SJSA1 (cell line): ENCODE measurements at regions not wholly inside any gene's neighbourhood (a gene's known extent, or its start where the extent isn't known, plus 50 kb on each side); places are given as distances from the start of the nearest gene placed in this dataset.

ENCODE experiments used
- DNase-seq, 2 experiments: peaks; one replicate each; pipeline ENCODE4 v3.0.0-alpha.2; 2015 to 2020; ENCODE audit warnings: low spot score in 2 of 2, low read depth in 1 of 2
- H3K27ac ChIP-seq: fragments of 250-450 bp; sonication (Bioruptor Pico); 2 replicates; pipeline ENCODE4 v1.5.1; 2020; ENCODE audit warnings: mild to moderate bottlenecking, moderate library complexity
- H3K27me3 ChIP-seq: fragments of 250-450 bp; sonication (Bioruptor Pico); replicated peaks from 2 replicates; pipeline ENCODE4 v1.5.1; 2020; ENCODE audit warnings: mild to moderate bottlenecking, moderate library complexity
- H3K36me3 ChIP-seq: fragments of 250-450 bp; sonication (Bioruptor Pico); 2 replicates; pipeline ENCODE4 v1.5.1; 2020; ENCODE audit warnings: mild to moderate bottlenecking
- H3K4me1 ChIP-seq: fragments of 250-450 bp; sonication (Bioruptor Pico); replicated peaks from 2 replicates; pipeline ENCODE4 v1.6.1; 2021; ENCODE audit warnings: mild to moderate bottlenecking
- H3K4me3 ChIP-seq: fragments of 250-450 bp; sonication (Bioruptor Pico); 2 replicates; pipeline ENCODE4 v1.5.1; 2020; ENCODE audit warnings: mild to moderate bottlenecking
- H3K9me3 ChIP-seq: fragments of 250-450 bp; sonication (Bioruptor Pico); replicated peaks from 2 replicates; pipeline ENCODE4 v1.5.1; 2020; ENCODE audit warnings: mild to moderate bottlenecking

GRCh38 chr22:48781868-48782267, 1045.8 kb downstream of the BRD1 start:
- Histone ChIP-seq H3K4me1 (no peaks in the 10 kb centered on the region), H3K4me3 (no peak overlapping the region), H3K9me3 (peaks cover 18% of the 10 kb centered on the region), H3K27me3 (no peaks in the 10 kb centered on the region), H3K36me3 (no peaks in the 10 kb centered on the region), H3K27ac (no peak overlapping the region)
- peak in 1 of 2 experiments; percentile 34 for DNase-seq

- peak in 1 of 2 experiments; percentile 28 for DNase-seq
- Histone ChIP-seq H3K9me3 (peaks cover 21% of the 10 kb centered on the region), H3K4me1 (no peaks in the 10 kb centered on the region), H3K27me3 (no peaks in the 10 kb centered on the region), H3K36me3 (no peaks in the 10 kb centered on the region), H3K4me3 (no peak overlapping the region), H3K27ac (no peak overlapping the region)
Observed at GRCh38 chr22:48781391-48781790, 1046.3 kb downstream of the BRD1 start.

DNA sequence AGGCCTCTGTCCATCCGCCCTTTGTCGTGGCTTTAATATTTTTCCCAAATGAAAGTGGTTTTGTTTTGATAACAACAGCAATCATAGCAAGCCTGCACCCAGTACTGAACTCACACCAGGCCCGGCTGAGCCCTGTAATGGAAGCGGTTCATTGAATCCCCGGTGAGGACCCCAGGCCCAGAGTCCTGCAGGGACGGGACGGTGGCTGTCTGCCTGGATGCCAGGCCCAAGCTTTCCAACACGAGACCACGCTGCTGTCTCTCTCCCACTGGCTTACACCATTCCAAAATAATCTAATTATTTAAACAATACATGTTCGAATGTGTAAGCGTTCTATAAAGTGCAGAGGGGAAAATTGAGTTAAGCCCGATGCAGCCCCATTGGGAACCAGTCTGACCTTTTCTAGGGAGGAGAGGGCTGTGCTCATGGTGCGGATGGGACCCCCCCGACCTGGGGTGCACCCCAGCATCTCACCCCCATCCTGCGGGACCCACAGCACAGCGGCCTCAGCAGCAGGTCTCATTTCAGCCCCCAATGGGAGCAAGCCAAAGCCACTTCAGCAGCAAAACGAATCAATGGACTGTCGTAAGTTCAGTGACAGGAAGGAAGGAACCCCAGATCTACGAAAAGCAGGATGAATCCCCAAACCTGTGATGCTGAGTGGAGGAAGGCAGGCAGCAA, 1046.9 kb downstream of the BRD1 start:
- peaks cover 24% of the 10 kb centered on the region for H3K9me3 ChIP-seq

DNA sequence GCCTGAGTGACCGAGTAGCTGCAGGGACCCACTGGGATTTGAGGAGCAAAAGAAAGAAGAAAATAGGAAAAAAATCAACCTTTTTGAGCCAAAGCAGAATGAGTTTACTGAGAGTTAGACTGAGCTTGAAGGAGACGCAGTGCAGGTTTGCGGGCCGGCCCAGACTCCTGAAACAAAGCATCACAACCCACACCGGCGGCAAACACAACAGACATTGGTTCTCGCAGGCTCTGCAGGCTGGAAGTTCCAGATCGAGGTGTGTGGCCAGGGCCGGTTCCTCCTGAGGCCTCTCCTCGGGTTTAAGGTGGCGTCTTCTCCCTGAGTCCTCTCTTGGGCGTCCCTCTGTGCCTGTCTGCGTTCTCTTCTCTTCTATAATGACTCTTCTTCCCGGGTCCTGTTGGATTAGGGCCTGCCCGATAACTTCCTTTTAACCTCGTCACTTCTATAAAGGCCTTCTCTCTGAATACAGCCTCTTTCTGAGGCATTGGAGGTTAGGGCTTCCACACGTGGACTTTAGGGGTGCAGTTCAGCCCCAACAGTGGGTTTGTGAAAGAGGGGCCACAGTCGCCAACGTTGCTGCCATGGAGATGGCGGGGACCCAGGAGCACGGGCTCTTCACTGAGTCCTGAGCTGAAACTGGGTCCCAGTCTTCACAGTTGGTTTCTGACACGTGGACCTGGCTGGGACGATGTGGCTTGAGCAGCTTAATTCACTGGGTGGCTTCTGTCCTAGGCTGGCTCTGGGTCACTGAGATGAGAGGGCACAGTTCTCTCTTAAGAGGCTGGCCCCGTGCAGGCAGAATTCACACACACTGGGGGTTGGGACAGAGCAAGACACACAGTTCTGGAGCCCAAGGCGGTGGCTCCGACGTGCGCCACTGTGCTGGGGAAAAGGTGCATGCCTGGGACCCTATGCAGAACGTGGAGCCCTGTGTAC, 1047.7 kb downstream of the BRD1 start:
- Histone ChIP-seq H3K36me3 (no peaks in the 10 kb centered on the region), H3K9me3 (peaks cover 24% of the 10 kb centered on the region), H3K27me3 (no peaks in the 10 kb centered on the region), H3K27ac (no peak overlapping the region), H3K4me1 (no peaks in the 10 kb centered on the region), H3K4me3 (no peak overlapping the region)
- DNase-seq = peak in 1 of 2 experiments; percentile 30

More for the DNA sequence above, 1046.9 kb downstream of the BRD1 start:
- peak in 1 of 2 experiments; percentile 31 for DNase-seq
- Histone ChIP-seq H3K27ac (no peak overlapping the region), H3K4me3 (no peak overlapping the region), H3K27me3 (no peaks in the 10 kb centered on the region), H3K4me1 (no peaks in the 10 kb centered on the region), H3K36me3 (no peaks in the 10 kb centered on the region)

GRCh38 chr22:48779211-48779643, 1048.4 kb downstream of the BRD1 start:
- Histone ChIP-seq H3K9me3 (peaks cover 22% of the 10 kb centered on the region), H3K4me1 (no peaks in the 10 kb centered on the region), H3K27ac (no peak overlapping the region), H3K27me3 (no peaks in the 10 kb centered on the region), H3K4me3 (no peak overlapping the region), H3K36me3 (no peaks in the 10 kb centered on the region)
- DNase-seq = peak in 1 of 2 experiments; percentile 36

DNA sequence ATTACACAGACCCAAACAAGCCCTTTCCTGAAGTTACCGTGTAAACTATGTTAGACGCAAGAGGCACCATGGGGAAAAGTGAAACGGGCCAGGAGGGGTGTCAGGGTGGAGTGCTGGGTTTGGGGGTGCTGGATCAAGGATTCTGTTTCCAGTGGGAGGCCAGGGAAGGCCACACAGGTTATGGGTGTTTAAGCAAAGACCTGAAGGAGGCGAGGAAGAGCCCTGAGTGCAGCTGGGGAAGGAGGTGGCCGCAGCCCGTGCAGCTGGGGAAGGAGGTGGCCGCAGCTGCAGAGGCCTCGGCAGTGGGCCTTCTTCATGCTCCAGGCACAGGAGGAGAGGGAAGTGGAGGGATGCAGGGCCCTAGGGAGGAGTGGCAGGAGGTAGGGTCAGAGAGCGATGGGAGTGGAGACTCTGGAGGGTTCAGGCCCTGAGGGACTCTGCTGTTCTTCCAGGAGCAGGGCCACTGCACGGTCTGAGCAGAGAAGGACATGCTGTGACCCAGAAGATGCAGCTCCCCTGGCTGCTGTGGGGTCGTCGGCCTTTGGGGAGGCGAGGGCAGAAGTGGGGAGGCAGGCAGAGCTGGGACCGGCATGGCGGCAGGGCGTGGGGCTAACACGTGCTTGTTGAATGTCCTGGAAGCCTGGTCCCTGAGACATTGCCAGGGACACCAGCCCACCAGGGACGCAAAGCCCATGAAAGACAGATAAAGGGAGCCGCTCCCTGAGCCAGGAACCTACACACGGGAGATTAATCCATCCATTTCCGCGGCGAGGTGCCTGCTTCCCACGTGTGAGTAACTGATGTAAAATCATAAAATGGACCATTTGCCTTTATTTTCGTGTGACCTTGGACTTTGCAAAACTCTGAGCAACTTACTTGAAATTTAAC, 1049.1 kb downstream of the BRD1 start:
- Histone ChIP-seq H3K27me3 (no peaks in the 10 kb centered on the region), H3K9me3 (peaks cover 24% of the 10 kb centered on the region), H3K4me3 (no peak overlapping the region), H3K4me1 (no peaks in the 10 kb centered on the region), H3K27ac (no peak overlapping the region), H3K36me3 (no peaks in the 10 kb centered on the region)
- peak in 1 of 2 experiments; percentile 25 for DNase-seq

DNA sequence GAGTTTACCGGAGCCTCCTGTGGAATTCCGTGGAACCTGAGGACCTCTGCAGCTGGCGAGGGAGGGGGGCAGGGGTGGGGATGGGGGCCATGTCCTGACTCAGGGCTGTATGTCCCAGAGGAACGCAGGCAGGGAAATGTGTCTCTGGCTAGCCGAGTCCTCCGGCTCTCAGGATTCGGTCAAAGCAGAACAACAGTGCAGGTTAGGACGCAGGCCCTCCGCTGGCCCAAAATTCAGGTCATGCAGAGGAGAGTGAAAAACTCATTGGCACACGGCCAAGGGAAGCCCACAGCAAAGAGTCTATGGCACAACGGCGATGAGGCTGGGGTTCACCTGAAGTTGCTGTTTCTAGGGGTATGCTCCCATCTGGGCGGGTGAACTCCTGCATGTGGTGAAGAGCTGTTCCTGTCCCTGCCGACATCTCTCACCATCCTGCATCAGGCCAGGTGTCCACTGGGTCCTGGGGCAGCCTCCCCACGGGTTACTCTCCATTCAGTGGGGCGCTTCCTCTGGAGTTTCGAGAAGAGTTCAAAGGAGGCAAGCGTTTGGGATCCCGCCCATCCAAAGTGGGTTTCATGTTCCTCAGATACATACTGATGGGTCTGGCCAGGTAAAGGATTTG, 1055.3 kb downstream of the BRD1 start:
- Histone ChIP-seq H3K36me3 (no peaks in the 10 kb centered on the region), H3K4me1 (no peaks in the 10 kb centered on the region), H3K9me3 (peaks cover 12% of the 10 kb centered on the region), H3K27me3 (no peaks in the 10 kb centered on the region), H3K27ac (no peak overlapping the region), H3K4me3 (no peak overlapping the region)
- no peak for DNase-seq

- Histone ChIP-seq H3K27me3 (no peaks in the 10 kb centered on the region), H3K27ac (no peak overlapping the region), H3K4me3 (no peak overlapping the region), H3K9me3 (peaks cover 4% of the 10 kb centered on the region; the same call in 1 of the 2 replicates), H3K36me3 (no peaks in the 10 kb centered on the region), H3K4me1 (no peaks in the 10 kb centered on the region)
- DNase-seq = peak in 1 of 2 experiments; percentile 31
Observed at GRCh38 chr22:48765595-48765994, 1062.1 kb downstream of the BRD1 start.

GRCh38 chr22:48761546-48761945, 1066.1 kb downstream of the BRD1 start:
- no peaks in the 10 kb centered on the region for H3K27me3 ChIP-seq
- no peaks in the 10 kb centered on the region for H3K36me3 ChIP-seq
- DNase-seq = peak in 1 of 2 experiments; percentile 29
- H3K4me1 ChIP-seq = no peaks in the 10 kb centered on the region
- no peaks in the 10 kb centered on the region for H3K9me3 ChIP-seq
- H3K4me3 ChIP-seq = no peak overlapping the region
- no peak overlapping the region for H3K27ac ChIP-seq

DNA sequence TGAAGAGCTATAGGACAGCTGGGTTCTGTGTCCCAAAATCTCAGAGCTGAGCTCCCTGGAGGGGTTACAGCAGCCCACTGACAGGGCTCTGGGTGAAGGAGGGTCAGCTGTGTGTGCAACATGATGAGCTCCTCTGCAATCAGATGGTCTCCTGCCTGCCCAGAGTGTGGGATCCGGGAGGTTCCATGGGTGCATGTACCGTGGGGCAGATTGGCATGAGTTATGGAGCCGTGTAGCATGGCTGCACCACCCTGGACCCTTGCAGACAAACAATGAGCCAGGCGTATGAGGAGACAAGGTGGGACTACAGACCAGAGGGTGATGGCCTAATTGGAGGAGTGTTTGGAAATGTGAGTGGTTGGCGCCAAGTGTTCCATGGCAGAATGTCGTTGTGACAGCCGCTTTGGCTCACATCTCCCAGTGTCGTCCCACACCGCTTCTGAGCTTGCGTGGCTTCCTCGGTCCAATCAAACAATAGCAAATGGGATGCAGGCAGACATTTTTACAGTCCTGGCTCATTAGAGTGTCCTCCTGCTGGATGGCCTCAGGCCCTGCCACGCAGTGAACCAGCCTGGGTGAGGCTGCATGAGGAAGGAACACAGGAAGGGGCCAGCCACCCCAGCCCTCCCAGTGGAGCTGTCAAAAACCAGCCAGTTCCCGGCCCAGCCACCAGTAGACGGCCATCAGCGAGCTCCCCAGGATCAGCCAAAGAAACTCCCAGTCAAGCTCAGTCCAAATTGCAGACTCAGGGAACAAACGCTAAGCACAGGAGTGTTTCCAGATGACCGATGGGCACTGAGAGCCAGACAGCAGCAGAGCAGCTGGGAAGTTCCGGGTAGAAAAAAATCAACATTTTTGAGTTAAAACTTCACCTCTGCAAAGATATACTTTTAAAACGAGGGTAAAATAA, 1066.9 kb downstream of the BRD1 start:
- peak in 1 of 2 experiments; percentile 33 for DNase-seq
- H3K36me3 ChIP-seq = no peaks in the 10 kb centered on the region
- no peak overlapping the region for H3K4me3 ChIP-seq
- no peak overlapping the region for H3K27ac ChIP-seq
- H3K4me1 ChIP-seq = no peaks in the 10 kb centered on the region
- H3K9me3 ChIP-seq = no peaks in the 10 kb centered on the region
- no peaks in the 10 kb centered on the region for H3K27me3 ChIP-seq

DNA sequence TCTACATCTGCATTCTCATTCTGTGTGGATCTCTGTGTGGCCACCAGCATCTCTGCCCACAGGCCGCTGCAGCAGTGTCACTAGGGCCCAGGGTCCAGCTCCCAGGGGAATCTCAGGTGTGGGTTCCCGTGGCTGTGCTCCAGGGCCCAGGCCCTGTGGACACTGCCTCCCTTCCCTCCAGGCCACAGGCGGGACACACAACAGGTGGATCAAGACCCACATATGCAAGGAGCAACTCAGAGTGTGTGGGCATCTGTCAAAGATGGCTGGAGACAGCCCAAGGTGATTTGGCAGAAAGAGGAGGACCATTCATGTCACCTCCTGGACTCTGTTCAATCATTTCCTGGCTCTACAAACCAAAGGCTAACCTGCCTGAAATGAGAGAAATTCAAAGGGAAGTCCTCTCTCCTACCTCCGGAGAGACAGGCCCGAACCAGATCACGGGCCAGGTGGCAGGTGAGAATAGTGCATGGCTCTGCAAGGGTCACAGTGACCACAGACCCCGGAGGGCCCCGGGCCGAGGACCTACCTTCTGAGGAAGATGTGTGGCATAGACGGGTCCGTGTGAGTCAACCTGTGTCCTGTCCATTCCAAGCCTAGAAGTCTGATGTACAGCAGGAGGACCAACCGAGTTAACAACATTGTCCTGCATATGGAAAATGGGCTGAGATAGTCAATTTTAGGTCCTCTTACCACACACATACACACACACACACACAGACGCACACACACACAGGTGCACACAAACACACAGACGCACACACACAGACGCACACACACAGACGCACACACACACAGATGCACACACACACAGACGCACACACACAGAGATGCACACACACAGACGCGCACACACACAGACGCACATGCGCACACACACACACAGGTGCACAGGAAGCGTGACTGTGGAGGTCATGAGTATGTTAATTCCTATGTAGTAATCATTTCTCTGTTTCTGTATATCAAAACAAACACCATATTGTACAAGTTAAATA, 1068.5 kb downstream of the BRD1 start:
- H3K36me3 ChIP-seq = no peaks in the 10 kb centered on the region
- H3K27me3 ChIP-seq = no peaks in the 10 kb centered on the region
- H3K9me3 ChIP-seq = no peaks in the 10 kb centered on the region
- no peak overlapping the region for H3K4me3 ChIP-seq
- H3K27ac ChIP-seq = no peak overlapping the region
- DNase-seq = peak in 1 of 2 experiments; percentile 34
- no peaks in the 10 kb centered on the region for H3K4me1 ChIP-seq
